ENCODE measurements at regions not wholly inside any gene's neighbourhood (a gene's known extent, or its start where the extent isn't known, plus 50 kb on each side); places are given as distances from the start of the nearest gene placed in this dataset.

DNA sequence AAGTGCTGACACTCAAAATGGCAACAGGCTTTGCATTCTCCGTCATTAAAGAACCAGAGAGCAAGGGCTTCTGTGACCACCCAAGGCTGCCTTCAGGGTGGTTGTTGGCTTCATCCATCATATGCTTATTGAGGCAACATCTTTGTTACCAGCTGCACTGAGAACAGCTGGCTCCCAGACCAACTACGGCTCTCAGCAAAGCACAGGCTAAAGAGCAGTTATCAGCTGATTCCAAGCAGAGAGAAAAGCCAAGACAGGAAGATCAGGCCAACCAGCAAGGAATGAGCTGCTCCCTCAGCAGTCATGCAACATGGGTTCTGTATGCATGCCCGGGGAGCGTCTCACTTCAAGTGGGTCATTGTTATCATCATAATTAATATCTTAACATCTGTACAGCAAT, 358.9 kb downstream of the ACTL7B start:
- Histone ChIP-seq H3K27me3 (replicated peaks in 1 of 4; ENCODE audit: control extremely low read depth in 1 of 4, control insufficient read depth in 3 of 4, insufficient read depth in 4 of 4, low read length in 3 of 4) (no peaks in the 10 kb centered on the region), H3K4me2 (replicated peaks; ENCODE audit: low read depth, low read length, poor library complexity, severe bottlenecking) (no peak overlapping the region), H2AFZ (ENCODE audit: insufficient read depth, low read depth, low read length, poor library complexity, severe bottlenecking) (no peak overlapping the region), H3K4me3 (ENCODE audit: control extremely low read depth in 1 of 5, extremely low read depth in 1 of 5, insufficient read depth in 1 of 5, low read depth in 2 of 5, low read length in 4 of 5) (no peak overlapping the region), H3K9me3 (ENCODE audit: control extremely low read depth in 1 of 3, control insufficient read depth in 2 of 3, insufficient read depth in 1 of 3, low read length in 2 of 3) (peaks cover 0 to 12% (median 0%) of the 10 kb centered on the region in 3 donors), H4K20me1 (ENCODE audit: control insufficient read depth, insufficient read depth, low read length, poor library complexity, severe bottlenecking) (no peaks in the 10 kb centered on the region), H3K4me1 (ENCODE audit: control insufficient read depth in 2 of 2, insufficient read depth in 2 of 2, low read length in 2 of 2) (no peaks in the 10 kb centered on the region), H3K79me2 (ENCODE audit: control insufficient read depth, insufficient read depth, low read length) (no peaks in the 10 kb centered on the region), H3K36me3 (replicated peaks in 1 of 2; ENCODE audit: control extremely low read depth in 1 of 2, control insufficient read depth in 1 of 2, extremely low read depth in 1 of 2, insufficient read depth in 2 of 2, low read length in 1 of 2) (no peaks in the 10 kb centered on the region), H3K27ac (ENCODE audit: low read length in 2 of 2) (no peak overlapping the region), H3K9ac (ENCODE audit: low read length) (no peak overlapping the region)
- no peak for DNase-seq
- Mint-ChIP-seq H3K4me3 (no peak overlapping the region), H3K9me3 (ENCODE audit: insufficient read depth) (no peaks in the 10 kb centered on the region), H3K27ac (no peak overlapping the region), H3K4me1 (no peaks in the 10 kb centered on the region), H3K27me3 (peaks cover 4% of the 10 kb centered on the region)
- 87% methylated on average over 2 of the region's 4 CpGs for WGBS (ENCODE audit: insufficient coverage)
- CTCF ChIA-PET: no interaction called here
- TF ChIP-seq EZH2 (IDR thresholded peaks at IDR 0.05; ENCODE audit: borderline replicate concordance, insufficient read depth, low read depth, low read length, poor library complexity, severe bottlenecking): no peak
- TF ChIP-seq, protein P1, sequence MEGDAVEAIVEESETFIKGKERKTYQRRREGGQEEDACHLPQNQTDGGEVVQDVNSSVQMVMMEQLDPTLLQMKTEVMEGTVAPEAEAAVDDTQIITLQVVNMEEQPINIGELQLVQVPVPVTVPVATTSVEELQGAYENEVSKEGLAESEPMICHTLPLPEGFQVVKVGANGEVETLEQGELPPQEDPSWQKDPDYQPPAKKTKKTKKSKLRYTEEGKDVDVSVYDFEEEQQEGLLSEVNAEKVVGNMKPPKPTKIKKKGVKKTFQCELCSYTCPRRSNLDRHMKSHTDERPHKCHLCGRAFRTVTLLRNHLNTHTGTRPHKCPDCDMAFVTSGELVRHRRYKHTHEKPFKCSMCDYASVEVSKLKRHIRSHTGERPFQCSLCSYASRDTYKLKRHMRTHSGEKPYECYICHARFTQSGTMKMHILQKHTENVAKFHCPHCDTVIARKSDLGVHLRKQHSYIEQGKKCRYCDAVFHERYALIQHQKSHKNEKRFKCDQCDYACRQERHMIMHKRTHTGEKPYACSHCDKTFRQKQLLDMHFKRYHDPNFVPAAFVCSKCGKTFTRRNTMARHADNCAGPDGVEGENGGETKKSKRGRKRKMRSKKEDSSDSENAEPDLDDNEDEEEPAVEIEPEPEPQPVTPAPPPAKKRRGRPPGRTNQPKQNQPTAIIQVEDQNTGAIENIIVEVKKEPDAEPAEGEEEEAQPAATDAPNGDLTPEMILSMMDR (IDR thresholded peaks at IDR 0.05): no peak
- intact Hi-C loops (cut with micrococcal nuclease): no loop called here
- ATAC-seq (ENCODE audit: low read depth): no peak
- POLR2A ChIA-PET: no interaction called here

DNA sequence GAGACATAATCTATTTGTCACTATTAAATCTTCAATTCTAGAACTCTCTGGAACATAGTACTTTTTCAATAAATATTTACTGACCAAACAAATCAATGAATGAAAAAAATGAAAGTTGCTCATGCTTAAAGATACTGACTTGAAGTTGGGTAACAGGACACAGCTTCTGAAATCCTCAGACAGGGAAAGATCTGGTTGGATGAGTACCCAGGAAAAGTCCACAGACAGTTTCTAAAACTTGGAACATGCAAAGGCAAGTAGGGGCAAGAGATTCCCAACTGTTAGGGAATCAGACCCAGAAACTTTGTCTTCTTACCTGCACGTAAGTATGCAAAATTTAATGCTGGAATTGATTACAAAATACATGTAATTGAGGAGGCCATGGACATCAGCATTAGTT, 366.2 kb downstream of the ACTL7B start:
- H3K4me3 Mint-ChIP-seq: no peak overlapping the region
- Histone ChIP-seq H3K4me3 (ENCODE audit: control extremely low read depth in 1 of 5, extremely low read depth in 1 of 5, insufficient read depth in 1 of 5, low read depth in 2 of 5, low read length in 4 of 5) (no peak overlapping the region), H3K9ac (ENCODE audit: low read length) (no peak overlapping the region), H3K4me2 (replicated peaks; ENCODE audit: low read depth, low read length, poor library complexity, severe bottlenecking) (no peak overlapping the region), H3K36me3 (replicated peaks in 1 of 2; ENCODE audit: control extremely low read depth in 1 of 2, control insufficient read depth in 1 of 2, extremely low read depth in 1 of 2, insufficient read depth in 2 of 2, low read length in 1 of 2) (no peaks in the 10 kb centered on the region), H3K27ac (ENCODE audit: low read length in 2 of 2) (no peak overlapping the region), H3K9me3 (ENCODE audit: control extremely low read depth in 1 of 3, control insufficient read depth in 2 of 3, insufficient read depth in 1 of 3, low read length in 2 of 3) (no peaks in the 10 kb centered on the region), H4K20me1 (ENCODE audit: control insufficient read depth, insufficient read depth, low read length, poor library complexity, severe bottlenecking) (no peaks in the 10 kb centered on the region), H3K27me3 (replicated peaks in 1 of 4; ENCODE audit: control extremely low read depth in 1 of 4, control insufficient read depth in 3 of 4, insufficient read depth in 4 of 4, low read length in 3 of 4) (no peaks in the 10 kb centered on the region), H3K4me1 (ENCODE audit: control insufficient read depth in 2 of 2, insufficient read depth in 2 of 2, low read length in 2 of 2) (no peaks in the 10 kb centered on the region), H3K79me2 (ENCODE audit: control insufficient read depth, insufficient read depth, low read length) (no peaks in the 10 kb centered on the region), H2AFZ (ENCODE audit: insufficient read depth, low read depth, low read length, poor library complexity, severe bottlenecking) (no peak overlapping the region)
- intact Hi-C loops (cut with micrococcal nuclease): no loop called here
- ChIA-PET CTCF (no interaction called here), POLR2A (no interaction called here)
- no peak for TF ChIP-seq EZH2 (IDR thresholded peaks at IDR 0.05; ENCODE audit: borderline replicate concordance, insufficient read depth, low read depth, low read length, poor library complexity, severe bottlenecking)
- TF ChIP-seq, protein P1 (IDR thresholded peaks at IDR 0.05): no peak
- DNase-seq (no peak), ATAC-seq (ENCODE audit: low read depth) (no peak)
- no CpG with 5 or more reads among the region's 1 CpG for WGBS (ENCODE audit: insufficient coverage)
- no peaks in the 10 kb centered on the region for H3K9me3 Mint-ChIP-seq (ENCODE audit: insufficient read depth)
- peaks cover 5% of the 10 kb centered on the region for H3K27me3 Mint-ChIP-seq
- no peaks in the 10 kb centered on the region for H3K4me1 Mint-ChIP-seq
- H3K27ac Mint-ChIP-seq: no peak overlapping the region

Data from B cell (primary cell).